ENCODE measurements at regions not wholly inside any gene's neighbourhood (a gene's known extent, or its start where the extent isn't known, plus 50 kb on each side); places are given as distances from the start of the nearest gene placed in this dataset.
A peak's percentile ranks its signal among the peaks of the same experiment; 100 is the strongest.

- Histone ChIP-seq H3K36me3 (peaks cover 8% of the 10 kb centered on the region), H4K20me1 (ENCODE audit: low read depth) (no peaks in the 10 kb centered on the region), H3K79me2 (ENCODE audit: low read depth) (no peaks in the 10 kb centered on the region), H2AFZ (replicated peaks) (no peak overlapping the region), H3K4me3 (no peak overlapping the region), H3K9me3 (ENCODE audit: low read depth) (peaks cover 7% of the 10 kb centered on the region), H3F3A (ENCODE audit: low read depth) (no peaks in the 10 kb centered on the region), H3K27me3 (no peaks in the 10 kb centered on the region), H3K27ac (no peak overlapping the region), H3K9ac (no peak overlapping the region), H3K4me1 (peaks cover 10% of the 10 kb centered on the region), H3K4me2 (no peak overlapping the region)
- H3K36me3 Mint-ChIP-seq, result peaks cover 19% of the 10 kb centered on the region
- H3K9me3 Mint-ChIP-seq, result peaks cover 43% of the 10 kb centered on the region
- H3K4me3 Mint-ChIP-seq, result no peak overlapping the region
- H3K27me3 Mint-ChIP-seq (ENCODE audit: insufficient read depth, low read depth), result peaks cover 4% of the 10 kb centered on the region
- TF ChIP-seq EZH2phosphoT487 (IDR thresholded peaks at IDR 0.05), result no peak
- no peak for TF ChIP-seq CTCF (IDR thresholded peaks at IDR 0.05)
- TF ChIP-seq EZH2 (IDR thresholded peaks at IDR 0.05), result no peak
- no peaks in the 10 kb centered on the region for H3K4me1 Mint-ChIP-seq
- H3K27ac Mint-ChIP-seq, result no peak overlapping the region
- no peak for DNase-seq (ENCODE audit: low spot score)
Measured at GRCh38 chr6:126516411-126516810, 176.5 kb downstream of the CENPW start.

GRCh38 chr6:126524811-126525326, 185.0 kb downstream of the CENPW start:
- Histone ChIP-seq H4K20me1 (ENCODE audit: low read depth) (no peaks in the 10 kb centered on the region), H3K4me1 (peaks cover 60% of the 10 kb centered on the region), H3K9ac (no peak overlapping the region), H3K4me3 (peak overlapping the region; percentile 18), H3K27me3 (no peaks in the 10 kb centered on the region), H3K36me3 (peaks cover 4% of the 10 kb centered on the region), H2AFZ (replicated peaks) (no peak overlapping the region), H3F3A (ENCODE audit: low read depth) (peaks cover 44% of the 10 kb centered on the region), H3K27ac (peak overlapping the region; percentile 96), H3K79me2 (ENCODE audit: low read depth) (no peaks in the 10 kb centered on the region), H3K9me3 (ENCODE audit: low read depth) (peaks cover 4% of the 10 kb centered on the region), H3K4me2 (peak overlapping the region; percentile 70)
- H3K4me1 Mint-ChIP-seq, result peaks cover 58% of the 10 kb centered on the region
- H3K36me3 Mint-ChIP-seq, result peaks cover 6% of the 10 kb centered on the region
- peaks cover under 1% of the 10 kb centered on the region for H3K27me3 Mint-ChIP-seq (ENCODE audit: insufficient read depth, low read depth)
- no peak overlapping the region for H3K4me3 Mint-ChIP-seq
- TF ChIP-seq EZH2phosphoT487 (IDR thresholded peaks at IDR 0.05) (no peak), CTCF (IDR thresholded peaks at IDR 0.05) (no peak), EZH2 (IDR thresholded peaks at IDR 0.05) (no peak)
- H3K9me3 Mint-ChIP-seq, result peaks cover 26% of the 10 kb centered on the region
- DNase-seq (ENCODE audit: low spot score), result peak; percentile 59
- peak overlapping the region; percentile 55 for H3K27ac Mint-ChIP-seq

GRCh38 chr6:126526547-126526946, 186.6 kb downstream of the CENPW start:
- no peaks in the 10 kb centered on the region for H3K27me3 Mint-ChIP-seq (ENCODE audit: insufficient read depth, low read depth)
- H3K4me2 ChIP-seq, result peak overlapping the region; percentile 71
- H3K79me2 ChIP-seq (ENCODE audit: low read depth), result no peaks in the 10 kb centered on the region
- peak overlapping the region; percentile 96 for H3K27ac ChIP-seq
- H2AFZ ChIP-seq (replicated peaks), result no peak overlapping the region
- peaks cover 66% of the 10 kb centered on the region for H3K4me1 ChIP-seq
- H3K36me3 ChIP-seq, result peaks cover 4% of the 10 kb centered on the region
- peak overlapping the region; percentile 19 for H3K4me3 ChIP-seq
- peak overlapping the region; percentile 4 for H3K4me3 Mint-ChIP-seq
- no peak for DNase-seq (ENCODE audit: low spot score)
- H3K27ac Mint-ChIP-seq, result peak overlapping the region; percentile 99
- no peaks in the 10 kb centered on the region for H4K20me1 ChIP-seq (ENCODE audit: low read depth)
- H3F3A ChIP-seq (ENCODE audit: low read depth), result peaks cover 44% of the 10 kb centered on the region
- H3K4me1 Mint-ChIP-seq, result peaks cover 63% of the 10 kb centered on the region
- peaks cover 11% of the 10 kb centered on the region for H3K9me3 Mint-ChIP-seq
- H3K36me3 Mint-ChIP-seq, result peaks cover 5% of the 10 kb centered on the region
- no peak for TF ChIP-seq EZH2phosphoT487 (IDR thresholded peaks at IDR 0.05)
- no peak for TF ChIP-seq EZH2 (IDR thresholded peaks at IDR 0.05)
- TF ChIP-seq CTCF (IDR thresholded peaks at IDR 0.05), result no peak
- no peaks in the 10 kb centered on the region for H3K9me3 ChIP-seq (ENCODE audit: low read depth)
- no peaks in the 10 kb centered on the region for H3K27me3 ChIP-seq
- H3K9ac ChIP-seq, result no peak overlapping the region

All from neural progenitor cell (in vitro differentiated cells).